WERI-Rb-1 (cell line): ENCODE measurements at regions not wholly inside any gene's neighbourhood (a gene's known extent, or its start where the extent isn't known, plus 50 kb on each side); places are given as distances from the start of the nearest gene placed in this dataset.

Experiments used
- DNase-seq: peaks from one replicate; pipeline ENCODE4 v3.0.0-alpha.2; 2020
- H3K27ac ChIP-seq: fragments of 250-450 bp; sonication (Bioruptor Pico); 2 replicates; pipeline ENCODE4 v1.5.1; 2020; ENCODE audit warnings: mild to moderate bottlenecking, moderate library complexity
- H3K27me3 ChIP-seq: fragments of 250-450 bp; sonication (Bioruptor Pico); 2 replicates; pipeline ENCODE4 v1.5.1; 2021; ENCODE audit warnings: mild to moderate bottlenecking, low read depth, moderate library complexity; ENCODE audit not compliant: insufficient read depth, severe bottlenecking
- H3K36me3 ChIP-seq: fragments of 250-450 bp; sonication (Bioruptor Pico); 2 replicates; pipeline ENCODE4 v1.5.1; 2020; ENCODE audit warnings: mild to moderate bottlenecking, moderate library complexity
- H3K4me3 ChIP-seq: 2 replicates; pipeline ENCODE4 v1.5.1; 2011; ENCODE audit warnings: low read depth, mild to moderate bottlenecking, control low read depth, low read length
- H3K9me3 ChIP-seq: fragments of 250-450 bp; sonication (Bioruptor Pico); 2 replicates; pipeline ENCODE4 v1.5.1; 2021; ENCODE audit warnings: mild to moderate bottlenecking, moderate library complexity; ENCODE audit not compliant: severe bottlenecking
- TF ChIP-seq, protein P1 (sequence below): IDR thresholded peaks from 2 replicates; pipeline ENCODE4 v1.5.1; 2011; ENCODE audit warnings: low read depth, mild to moderate bottlenecking, control low read depth, inconsistent platforms, low read length

GRCh38 chr1:187537936-187538335 lies 709.2 kb downstream of the PLA2G4A start:
- Histone ChIP-seq H3K27me3 (no peaks in the 10 kb centered on the region), H3K9me3 (no peaks in the 10 kb centered on the region), H3K36me3 (no peaks in the 10 kb centered on the region), H3K27ac (no peak overlapping the region), H3K4me3 (no peak overlapping the region)
- TF ChIP-seq, protein P1, sequence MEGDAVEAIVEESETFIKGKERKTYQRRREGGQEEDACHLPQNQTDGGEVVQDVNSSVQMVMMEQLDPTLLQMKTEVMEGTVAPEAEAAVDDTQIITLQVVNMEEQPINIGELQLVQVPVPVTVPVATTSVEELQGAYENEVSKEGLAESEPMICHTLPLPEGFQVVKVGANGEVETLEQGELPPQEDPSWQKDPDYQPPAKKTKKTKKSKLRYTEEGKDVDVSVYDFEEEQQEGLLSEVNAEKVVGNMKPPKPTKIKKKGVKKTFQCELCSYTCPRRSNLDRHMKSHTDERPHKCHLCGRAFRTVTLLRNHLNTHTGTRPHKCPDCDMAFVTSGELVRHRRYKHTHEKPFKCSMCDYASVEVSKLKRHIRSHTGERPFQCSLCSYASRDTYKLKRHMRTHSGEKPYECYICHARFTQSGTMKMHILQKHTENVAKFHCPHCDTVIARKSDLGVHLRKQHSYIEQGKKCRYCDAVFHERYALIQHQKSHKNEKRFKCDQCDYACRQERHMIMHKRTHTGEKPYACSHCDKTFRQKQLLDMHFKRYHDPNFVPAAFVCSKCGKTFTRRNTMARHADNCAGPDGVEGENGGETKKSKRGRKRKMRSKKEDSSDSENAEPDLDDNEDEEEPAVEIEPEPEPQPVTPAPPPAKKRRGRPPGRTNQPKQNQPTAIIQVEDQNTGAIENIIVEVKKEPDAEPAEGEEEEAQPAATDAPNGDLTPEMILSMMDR, result no peak
- no peak for DNase-seq

GRCh38 chr1:187549540-187549939 lies 720.8 kb downstream of the PLA2G4A start:
- H3K9me3 ChIP-seq, result no peaks in the 10 kb centered on the region
- TF ChIP-seq, protein P1, result no peak

GRCh38 chr1:187551061-187551460 lies 722.3 kb downstream of the PLA2G4A start:
- TF ChIP-seq, protein P1, result 0 out of 2 replicates have a peak, but pooled peaks have one; percentile 3
- Histone ChIP-seq H3K27me3 (no peaks in the 10 kb centered on the region), H3K9me3 (no peaks in the 10 kb centered on the region), H3K36me3 (no peaks in the 10 kb centered on the region), H3K27ac (no peak overlapping the region), H3K4me3 (no peak overlapping the region)
- no peak for DNase-seq

More at GRCh38 chr1:187549540-187549939, 720.8 kb downstream of the PLA2G4A start:
- no peak for DNase-seq
- Histone ChIP-seq H3K36me3 (no peaks in the 10 kb centered on the region), H3K27ac (no peak overlapping the region), H3K4me3 (no peak overlapping the region), H3K27me3 (no peaks in the 10 kb centered on the region)

- TF ChIP-seq, protein P1, result no peak
- H3K9me3 ChIP-seq, result no peaks in the 10 kb centered on the region
- H3K27me3 ChIP-seq, result no peaks in the 10 kb centered on the region
- no peaks in the 10 kb centered on the region for H3K36me3 ChIP-seq
- H3K27ac ChIP-seq, result no peak overlapping the region
- H3K4me3 ChIP-seq, result no peak overlapping the region
- no peak for DNase-seq
Observed at GRCh38 chr1:187563191-187563590, 734.4 kb downstream of the PLA2G4A start.

DNA sequence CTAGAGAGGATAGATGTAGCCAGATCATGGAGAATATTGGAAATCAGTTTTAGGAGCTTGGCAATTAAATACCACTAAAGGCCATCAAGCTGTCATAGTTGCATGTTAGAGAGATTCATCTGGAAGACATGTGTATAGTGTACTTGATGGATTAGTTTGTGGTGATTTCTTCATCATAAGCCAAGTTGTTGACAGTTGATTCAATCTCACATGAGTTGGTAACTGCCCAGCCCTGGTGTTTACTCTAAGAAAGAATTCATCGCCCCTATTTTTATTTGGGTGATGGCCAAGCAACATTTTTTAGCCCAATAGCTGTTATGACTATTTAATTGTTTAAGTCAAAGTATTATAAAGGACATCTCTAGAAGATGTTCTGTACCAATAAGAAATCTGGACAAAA lies 737.6 kb downstream of the PLA2G4A start:
- Histone ChIP-seq H3K36me3 (no peaks in the 10 kb centered on the region), H3K9me3 (no peaks in the 10 kb centered on the region), H3K27ac (no peak overlapping the region), H3K27me3 (no peaks in the 10 kb centered on the region), H3K4me3 (no peak overlapping the region)
- no peak for DNase-seq
- TF ChIP-seq, protein P1, result no peak

- Histone ChIP-seq H3K9me3 (no peaks in the 10 kb centered on the region), H3K36me3 (no peaks in the 10 kb centered on the region), H3K27ac (no peak overlapping the region), H3K4me3 (no peak overlapping the region), H3K27me3 (no peaks in the 10 kb centered on the region)
- TF ChIP-seq, protein P1, result no peak
- DNase-seq, result no peak
Observed at GRCh38 chr1:187568067-187568466, 739.3 kb downstream of the PLA2G4A start.
